Nephron (organoid): ENCODE measurements at regions not wholly inside any gene's neighbourhood (a gene's known extent, or its start where the extent isn't known, plus 50 kb on each side); places are given as distances from the start of the nearest gene placed in this dataset.

Source experiments
- H3K27ac Mint-ChIP-seq, 3 experiments: 2 replicates each; pipeline ENCODE4 v1.8.0; 2020; ENCODE audit warnings: mixed read lengths in 3 of 3, mild to moderate bottlenecking in 2 of 3, moderate library complexity in 1 of 3
- H3K27me3 Mint-ChIP-seq: 2 replicates; pipeline ENCODE4 v1.8.0; 2021; ENCODE audit warnings: low read depth, mild to moderate bottlenecking, moderate library complexity, mixed read lengths
- H3K36me3 Mint-ChIP-seq: 2 replicates; pipeline ENCODE4 v1.8.0; 2020; ENCODE audit warnings: low read depth, mixed read lengths
- H3K4me1 Mint-ChIP-seq: 2 replicates; pipeline ENCODE4 v1.8.0; 2020; ENCODE audit warnings: mixed read lengths
- H3K4me3 Mint-ChIP-seq, 3 experiments: 2 replicates each; pipeline ENCODE4 v1.8.0; 2020; ENCODE audit warnings: mild to moderate bottlenecking in 3 of 3, mixed read lengths in 3 of 3, moderate library complexity in 2 of 3
- H3K9me3 Mint-ChIP-seq: 2 replicates; pipeline ENCODE4 v1.8.0; 2020; ENCODE audit warnings: mixed read lengths
- CTCF ChIP-seq, 3 experiments: fragments of 200-600 bp; sonication (generic); IDR thresholded peaks; one replicate each; pipeline ENCODE4 v1.5.0; 2021; ENCODE audit warnings: antibody characterized with exemption in 3 of 3; ENCODE audit not compliant: unreplicated experiment in 3 of 3

GRCh38 chr13:66037096-66037495, 1193.0 kb downstream of the PCDH9 start:
- Mint-ChIP-seq H3K4me3 (no peak overlapping the region), H3K4me1 (no peaks in the 10 kb centered on the region), H3K9me3 (peaks cover 4% of the 10 kb centered on the region), H3K27ac (no peak overlapping the region), H3K36me3 (no peaks in the 10 kb centered on the region), H3K27me3 (no peaks in the 10 kb centered on the region)
- no peak for TF ChIP-seq CTCF (IDR thresholded peaks at IDR 0.05; ENCODE audit: unreplicated experiment in 3 of 3)

GRCh38 chr13:66036636-66037035, 1193.5 kb downstream of the PCDH9 start:
- Mint-ChIP-seq H3K4me3 (no peak overlapping the region), H3K27me3 (no peaks in the 10 kb centered on the region), H3K36me3 (no peaks in the 10 kb centered on the region), H3K27ac (no peak overlapping the region), H3K4me1 (no peaks in the 10 kb centered on the region), H3K9me3 (peaks cover 4% of the 10 kb centered on the region)
- TF ChIP-seq CTCF (IDR thresholded peaks at IDR 0.05; ENCODE audit: unreplicated experiment in 3 of 3): no peak

- no peak overlapping the region for H3K4me3 Mint-ChIP-seq
- no peaks in the 10 kb centered on the region for H3K4me1 Mint-ChIP-seq
- no peaks in the 10 kb centered on the region for H3K36me3 Mint-ChIP-seq
- H3K27ac Mint-ChIP-seq: no peak overlapping the region
- peaks cover 4% of the 10 kb centered on the region for H3K9me3 Mint-ChIP-seq
- H3K27me3 Mint-ChIP-seq: no peaks in the 10 kb centered on the region
- TF ChIP-seq CTCF (IDR thresholded peaks at IDR 0.05; ENCODE audit: unreplicated experiment in 3 of 3): no peak
These were observed 1194.0 kb downstream of the PCDH9 start for GRCh38 chr13:66036024-66036614.

- no peak for TF ChIP-seq CTCF (IDR thresholded peaks at IDR 0.05; ENCODE audit: unreplicated experiment in 3 of 3)
- Mint-ChIP-seq H3K36me3 (no peaks in the 10 kb centered on the region), H3K4me1 (no peaks in the 10 kb centered on the region), H3K9me3 (no peaks in the 10 kb centered on the region), H3K27ac (no peak overlapping the region), H3K27me3 (no peaks in the 10 kb centered on the region), H3K4me3 (no peak overlapping the region)
These were observed 1196.2 kb downstream of the PCDH9 start for GRCh38 chr13:66033924-66034323.

GRCh38 chr13:66021846-66022245, 1208.3 kb downstream of the PCDH9 start:
- Mint-ChIP-seq H3K4me1 (no peaks in the 10 kb centered on the region), H3K4me3 (no peak overlapping the region), H3K27ac (no peak overlapping the region), H3K27me3 (no peaks in the 10 kb centered on the region), H3K36me3 (no peaks in the 10 kb centered on the region), H3K9me3 (peaks cover 10% of the 10 kb centered on the region)
- no peak for TF ChIP-seq CTCF (IDR thresholded peaks at IDR 0.05; ENCODE audit: unreplicated experiment in 3 of 3)

GRCh38 chr13:66014771-66015170, 1215.4 kb downstream of the PCDH9 start:
- Mint-ChIP-seq H3K27me3 (no peaks in the 10 kb centered on the region), H3K27ac (no peak overlapping the region), H3K4me1 (no peaks in the 10 kb centered on the region), H3K9me3 (peaks cover 3% of the 10 kb centered on the region), H3K36me3 (no peaks in the 10 kb centered on the region), H3K4me3 (no peak overlapping the region)
- no peak for TF ChIP-seq CTCF (IDR thresholded peaks at IDR 0.05; ENCODE audit: unreplicated experiment in 3 of 3)
